Activated CD8-positive, alpha-beta memory T cell treated with anti-CD3 and anti-CD28 coated beads for 36 hours (primary cell): ENCODE measurements at regions not wholly inside any gene's neighbourhood (a gene's known extent, or its start where the extent isn't known, plus 50 kb on each side); places are given as distances from the start of the nearest gene placed in this dataset.

Experiments used
- CTCF ChIA-PET: fragments of 350-600 bp; sonication (Branson Sonifier 250); formaldehyde crosslinking; loops from one replicate; lab custom pipeline; 2021; ENCODE audit warnings: antibody characterized with exemption; lab: Charles Lee
- POLR2A ChIA-PET: fragments of 350-600 bp; sonication (Branson Sonifier 250); formaldehyde crosslinking; loops from one replicate; lab custom pipeline; 2021; ENCODE audit warnings: antibody characterized with exemption; lab: Charles Lee

DNA sequence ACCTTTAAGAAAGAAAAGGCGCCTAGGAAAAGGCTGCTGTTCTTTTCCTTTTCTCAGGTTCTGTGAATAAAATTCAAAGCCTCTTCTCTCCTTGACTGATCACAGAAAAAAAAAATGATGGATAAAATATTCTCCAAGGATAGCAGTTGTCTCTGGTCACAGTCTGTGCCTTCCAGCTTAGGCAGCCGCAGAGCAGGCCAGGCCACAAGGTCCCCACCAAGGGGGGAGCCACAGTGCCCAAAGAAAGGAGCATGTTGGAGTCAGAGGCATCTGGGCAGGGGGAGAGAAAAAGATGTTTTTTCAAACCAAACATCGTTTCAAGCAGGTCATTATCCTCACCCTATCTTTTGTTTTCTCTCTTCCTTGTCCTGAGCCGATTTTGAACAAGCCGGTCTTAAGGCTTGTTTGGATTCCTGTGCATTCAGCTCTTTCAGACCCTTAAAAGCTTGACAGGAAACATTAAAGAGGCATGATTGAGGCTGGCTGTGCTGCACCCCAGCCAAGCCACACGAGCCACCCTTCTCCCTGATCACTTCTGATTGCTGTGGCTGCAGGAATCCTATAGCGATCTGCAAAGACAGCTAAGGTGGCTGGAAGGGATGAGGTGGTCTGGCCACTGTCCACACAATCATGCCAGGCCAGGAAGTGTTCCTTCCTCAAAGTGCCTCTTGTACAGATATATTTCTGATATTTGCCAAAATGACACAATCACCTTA lies 284.6 kb upstream of the TLE4 start:
- ChIA-PET CTCF (no interaction called here), POLR2A (no interaction called here)

DNA sequence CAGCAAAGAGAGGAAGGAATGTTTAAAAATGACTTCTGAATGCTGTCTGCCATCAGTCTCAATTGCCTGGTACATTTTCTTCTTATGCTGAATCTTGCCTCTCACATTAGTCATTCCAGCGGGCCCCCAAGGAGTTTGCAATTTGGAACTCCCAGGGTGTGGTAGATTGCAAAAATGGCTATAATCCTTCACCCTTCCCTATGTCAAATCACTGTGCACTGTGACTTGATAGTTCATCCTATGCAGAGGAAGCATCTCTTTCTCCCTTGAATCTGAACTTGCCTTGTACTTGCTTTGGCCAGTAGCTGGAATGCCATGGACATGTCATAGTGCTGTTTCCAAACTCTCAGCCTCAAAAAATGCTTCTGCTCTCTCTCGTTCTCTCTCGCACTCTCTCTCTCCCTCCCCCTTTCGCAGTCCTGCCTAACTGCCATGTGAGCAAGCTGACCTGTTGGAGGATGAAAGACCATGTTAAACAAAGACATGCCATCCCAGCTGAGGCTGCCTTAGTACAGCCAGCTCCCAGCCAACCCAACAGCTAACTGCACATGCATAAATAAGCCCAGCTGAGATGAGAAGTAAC lies 284.0 kb upstream of the TLE4 start:
- ChIA-PET CTCF (no interaction called here), POLR2A (no interaction called here)

DNA sequence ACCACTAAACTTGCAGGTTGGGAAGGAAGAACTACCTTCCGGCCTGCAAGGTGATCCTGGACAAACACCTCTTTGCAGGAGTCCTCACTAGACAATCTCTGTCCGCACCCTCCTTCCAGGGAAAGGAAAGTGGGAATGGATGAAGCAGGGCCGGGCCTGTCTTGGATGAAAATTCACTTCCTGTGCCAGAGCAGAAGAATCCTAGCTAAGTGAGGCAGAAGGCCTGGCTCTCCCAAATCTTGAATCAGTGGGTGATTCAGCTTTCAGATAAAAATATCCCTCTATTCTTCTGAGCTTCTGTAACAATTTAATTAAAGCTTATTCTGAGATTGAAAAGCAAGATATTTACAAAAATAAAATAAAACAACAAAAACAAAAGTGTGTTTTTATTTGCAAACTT lies 281.9 kb upstream of the TLE4 start:
- ChIA-PET CTCF (no interaction called here), POLR2A (no interaction called here)

DNA sequence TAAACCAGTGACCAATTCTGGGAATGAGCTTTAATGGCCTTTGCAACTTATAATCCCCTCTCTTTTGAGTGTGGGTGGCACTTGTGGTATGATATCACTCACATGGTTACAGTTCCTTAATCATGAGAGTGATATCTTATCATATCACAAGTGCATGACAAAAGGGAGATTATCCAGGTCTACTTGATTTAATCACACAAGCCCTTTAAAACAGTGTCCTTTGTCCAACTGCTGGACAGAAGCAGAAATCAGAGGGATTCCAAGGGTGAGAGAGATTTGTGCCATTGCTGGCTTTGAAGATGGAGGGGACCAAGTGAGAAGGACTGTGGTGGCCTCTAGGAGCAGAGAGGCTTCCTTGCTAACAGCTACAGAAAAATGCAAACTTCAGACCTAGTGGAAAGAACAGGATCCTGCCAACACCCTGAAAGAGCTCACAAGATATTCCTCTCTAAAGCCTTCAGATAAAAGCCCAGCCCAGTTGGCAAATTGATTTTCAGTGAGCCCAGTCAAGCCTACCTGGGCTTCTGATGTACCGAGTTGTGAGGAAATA lies 279.0 kb upstream of the TLE4 start:
- CTCF ChIA-PET, result no interaction called here
- POLR2A ChIA-PET, result no interaction called here

DNA sequence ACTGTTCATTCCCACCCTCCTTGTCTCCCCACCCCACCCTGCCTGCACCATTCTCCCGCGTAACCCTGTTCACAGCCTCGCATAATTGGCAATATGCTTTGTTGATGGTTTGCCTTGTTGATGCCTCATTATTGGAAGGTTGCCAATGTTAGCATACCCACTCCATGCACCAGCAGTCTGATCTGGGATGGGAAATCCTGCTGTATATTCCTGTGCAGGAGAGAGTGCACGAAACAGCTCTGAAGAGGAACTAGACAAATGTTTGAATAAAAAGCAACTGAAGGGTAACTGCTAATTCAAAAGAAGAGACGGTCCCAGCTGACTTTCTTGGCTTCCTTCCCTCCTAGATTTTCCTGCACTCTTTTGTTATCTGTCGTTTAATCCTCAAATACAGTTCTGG lies 271.7 kb upstream of the TLE4 start:
- ChIA-PET POLR2A (no interaction called here), CTCF (no interaction called here)

DNA sequence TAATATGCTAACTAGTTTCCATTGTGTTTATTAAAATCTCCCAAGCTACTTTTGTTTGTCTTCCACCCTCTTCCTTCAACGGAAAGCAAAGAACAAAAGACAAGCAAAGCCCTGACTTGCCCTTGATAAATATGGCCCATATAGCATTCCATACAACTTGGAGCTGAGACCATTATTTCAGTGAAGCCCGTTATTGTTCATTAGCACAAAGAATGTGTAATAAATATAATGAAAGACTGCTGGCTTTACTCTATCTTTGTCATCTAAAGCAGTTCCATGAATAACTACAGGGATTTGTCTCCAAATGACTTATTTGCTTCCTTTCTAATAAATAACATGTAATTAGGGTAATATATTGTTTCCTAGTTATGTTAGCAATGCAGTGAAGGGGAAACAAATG lies 270.7 kb upstream of the TLE4 start:
- CTCF ChIA-PET, result no interaction called here
- POLR2A ChIA-PET, result no interaction called here

DNA sequence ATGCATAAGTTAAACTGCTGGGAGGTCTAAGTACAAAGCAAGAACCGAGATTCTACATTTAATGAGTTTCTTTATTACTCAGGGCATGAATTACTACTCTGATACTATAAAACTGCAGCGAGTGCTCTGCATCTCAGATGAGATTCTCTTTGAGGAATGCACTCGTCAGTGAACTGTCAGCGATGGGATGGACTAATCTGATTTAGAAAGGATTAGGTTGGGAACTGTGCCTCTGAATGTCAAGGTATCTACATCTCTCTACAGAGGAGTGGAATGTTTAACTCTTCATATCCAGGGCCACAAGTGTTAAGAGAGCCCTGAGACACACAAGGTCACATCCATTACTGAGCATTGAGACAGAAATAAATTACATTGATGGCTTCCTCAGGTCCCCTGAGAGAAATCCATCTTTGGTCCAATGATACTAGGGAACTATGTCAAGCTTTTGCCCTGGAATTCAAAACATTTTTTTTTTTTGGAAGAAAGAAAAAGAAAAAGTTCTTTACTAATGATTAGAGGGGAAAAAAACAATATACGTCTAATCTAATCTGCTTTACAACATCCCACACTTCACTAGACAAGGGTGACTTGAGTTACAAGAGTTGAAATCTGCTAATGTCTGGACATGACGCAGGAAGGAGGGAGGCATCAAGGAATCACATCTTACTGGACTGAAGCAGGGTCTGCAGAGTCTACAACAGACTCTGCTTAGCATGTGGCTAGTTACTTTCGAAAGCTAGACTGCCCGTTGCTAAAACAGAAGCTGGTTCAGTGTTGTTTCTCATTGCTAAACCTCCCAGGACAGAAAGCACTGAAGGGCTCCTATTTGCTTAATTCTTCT lies 270.0 kb upstream of the TLE4 start:
- ChIA-PET CTCF (no interaction called here), POLR2A (no interaction called here)

DNA sequence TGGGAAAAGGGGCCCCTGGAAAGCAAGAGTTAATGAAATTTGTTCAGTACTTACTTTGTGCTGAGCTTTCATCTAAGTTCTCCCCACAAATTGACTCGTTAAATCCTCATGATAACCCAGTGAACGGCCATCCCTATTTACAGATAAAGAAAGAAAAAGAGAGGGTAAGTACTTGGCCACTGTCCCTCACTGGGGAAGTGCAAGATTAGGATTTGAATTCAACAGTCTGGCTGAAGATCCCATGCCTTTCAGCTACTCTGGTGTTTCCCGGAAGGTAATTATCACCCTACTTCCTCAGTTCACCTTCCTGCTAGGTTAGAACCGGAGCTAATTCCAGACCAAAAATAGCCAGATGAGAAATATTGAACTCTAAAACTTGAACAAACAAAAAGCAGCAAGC lies 269.2 kb upstream of the TLE4 start:
- ChIA-PET CTCF (no interaction called here), POLR2A (no interaction called here)

DNA sequence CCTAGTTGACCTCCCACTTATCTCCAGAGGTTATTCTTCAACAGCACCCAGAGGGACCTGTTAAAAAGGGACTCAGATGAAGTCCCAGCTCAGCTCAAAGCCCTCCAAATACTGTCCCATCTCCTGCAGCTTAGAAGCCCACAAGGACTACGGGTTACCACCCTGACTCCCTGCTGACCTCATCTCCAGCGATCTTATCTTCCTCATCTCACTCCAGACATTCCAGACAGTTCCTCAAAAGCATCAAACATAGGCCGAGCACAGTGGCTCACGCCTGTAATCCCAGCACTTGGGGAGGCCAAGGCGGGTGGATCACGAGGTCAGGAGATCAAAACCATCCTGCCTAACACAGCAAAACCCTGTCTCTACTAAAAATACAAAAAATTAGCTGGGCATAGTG lies 263.8 kb upstream of the TLE4 start:
- ChIA-PET CTCF (no interaction called here), POLR2A (no interaction called here)

DNA sequence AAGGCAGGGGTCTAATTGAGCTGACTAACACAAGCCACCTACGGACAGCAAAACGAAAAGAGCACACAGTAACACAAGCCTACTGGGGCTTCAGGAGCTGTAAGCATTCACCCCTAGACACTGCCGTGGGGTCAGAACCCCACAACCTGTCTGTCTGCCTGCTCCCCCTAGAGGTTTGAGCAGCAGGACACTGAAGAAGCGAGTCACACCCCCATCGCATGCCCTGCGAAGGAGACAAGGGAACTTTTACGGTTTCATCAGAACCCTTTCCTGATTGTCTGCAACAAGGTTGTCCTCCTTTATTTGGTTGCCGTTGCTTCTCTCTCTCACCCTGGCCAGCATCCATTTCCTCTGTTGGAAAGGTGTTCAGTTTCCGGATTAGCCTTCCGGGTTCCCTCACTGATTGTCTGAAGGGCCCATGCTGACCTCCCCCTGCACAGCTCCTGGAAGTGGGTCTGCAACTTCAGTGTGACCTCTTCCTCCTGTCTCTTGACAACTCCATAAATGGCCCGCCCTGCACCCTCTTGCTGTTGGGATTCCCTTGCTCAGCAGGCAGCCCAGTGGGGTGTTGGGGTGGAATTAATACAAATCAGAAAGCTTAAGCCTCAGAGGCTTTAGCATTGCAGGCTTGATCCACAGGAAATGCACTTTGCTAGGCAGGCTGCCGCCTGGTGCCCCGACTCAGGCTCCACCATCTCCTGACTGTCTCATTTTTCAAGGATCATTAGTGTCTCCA lies 258.9 kb upstream of the TLE4 start:
- ChIA-PET CTCF (no interaction called here), POLR2A (no interaction called here)

DNA sequence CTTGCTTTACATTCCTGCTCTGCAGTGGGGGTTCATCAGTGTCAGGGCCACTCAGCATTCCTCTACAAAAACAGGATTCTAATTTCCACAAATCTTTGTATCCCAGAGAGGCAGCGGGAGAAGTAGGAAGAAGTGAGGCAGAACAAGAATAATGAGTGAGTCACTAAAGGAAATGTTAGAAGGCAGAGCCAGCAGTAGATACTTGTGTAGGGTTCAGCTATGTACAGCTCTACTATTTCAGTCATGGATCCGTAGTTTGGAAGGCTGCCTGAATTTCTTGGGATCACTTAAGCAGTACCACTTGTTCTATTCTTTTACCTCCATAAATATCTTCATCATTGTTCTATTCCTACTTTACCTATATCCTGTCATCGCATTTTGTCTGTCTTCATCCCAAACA lies 246.3 kb upstream of the TLE4 start:
- CTCF ChIA-PET, result no interaction called here
- POLR2A ChIA-PET, result no interaction called here

DNA sequence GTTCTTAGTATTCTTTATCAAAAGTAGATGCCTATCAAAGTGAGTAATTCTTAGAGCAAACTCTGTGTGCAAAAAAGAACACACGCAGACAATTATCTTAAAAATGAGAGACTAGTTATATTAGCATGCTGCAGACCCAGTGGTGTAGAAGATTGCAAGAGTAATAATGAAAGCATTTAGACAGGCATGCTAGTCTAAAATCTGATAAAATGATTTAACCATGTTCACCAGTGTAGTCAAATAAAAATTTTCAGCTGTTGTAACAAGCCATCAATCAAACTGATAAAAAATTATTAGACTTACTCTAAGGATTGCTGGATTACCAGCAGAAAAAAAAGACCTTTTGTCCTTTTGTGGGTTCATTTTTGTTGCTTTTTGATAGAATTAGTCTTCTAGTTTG lies 241.9 kb upstream of the TLE4 start:
- ChIA-PET CTCF (no interaction called here), POLR2A (no interaction called here)

DNA sequence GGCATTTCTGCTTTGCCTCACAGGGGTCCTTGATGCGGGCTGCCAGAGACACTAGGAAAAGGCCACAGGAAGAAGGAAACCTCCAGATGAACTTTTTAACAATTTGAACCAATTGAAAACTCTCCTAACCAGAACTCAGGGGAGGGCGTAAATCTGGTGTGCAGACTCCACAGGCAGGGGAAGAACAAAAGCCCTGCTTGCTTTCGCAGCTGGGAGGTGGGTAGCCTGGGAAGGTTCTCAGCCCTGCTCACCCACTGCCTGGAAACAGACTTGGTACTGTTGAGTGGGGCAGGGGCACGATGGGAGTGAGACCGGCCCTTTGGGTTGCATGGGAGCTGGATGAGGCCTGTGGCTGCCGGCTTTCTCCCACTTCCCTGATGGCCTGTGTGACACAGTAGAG lies 237.8 kb upstream of the TLE4 start:
- ChIA-PET CTCF (no interaction called here), POLR2A (no interaction called here)

DNA sequence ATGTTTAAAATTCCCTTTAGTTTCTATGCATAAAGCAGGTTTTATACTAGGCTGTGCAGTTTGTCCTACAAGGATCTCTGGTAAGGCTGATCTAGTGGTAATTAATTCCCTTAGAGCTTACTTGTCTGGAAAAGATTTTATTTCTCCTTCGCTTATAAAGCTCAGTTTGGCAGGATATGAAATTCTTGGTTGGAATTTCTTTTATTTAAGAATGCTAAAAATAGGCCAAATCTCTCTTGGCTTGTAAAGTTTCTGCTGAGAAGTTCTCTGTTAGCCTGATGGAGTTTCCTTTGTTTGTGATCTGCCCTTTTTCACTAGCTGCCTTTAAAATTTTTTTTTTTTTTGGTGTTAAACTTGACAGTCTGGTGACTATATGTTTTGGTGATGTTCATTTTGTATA lies 237.1 kb upstream of the TLE4 start:
- CTCF ChIA-PET, result interaction anchor here (1.3 kb wide), 1 partner anchor 203 kb away, joined by 3 read pairs; no protein-coding TSS in a partner anchor

DNA sequence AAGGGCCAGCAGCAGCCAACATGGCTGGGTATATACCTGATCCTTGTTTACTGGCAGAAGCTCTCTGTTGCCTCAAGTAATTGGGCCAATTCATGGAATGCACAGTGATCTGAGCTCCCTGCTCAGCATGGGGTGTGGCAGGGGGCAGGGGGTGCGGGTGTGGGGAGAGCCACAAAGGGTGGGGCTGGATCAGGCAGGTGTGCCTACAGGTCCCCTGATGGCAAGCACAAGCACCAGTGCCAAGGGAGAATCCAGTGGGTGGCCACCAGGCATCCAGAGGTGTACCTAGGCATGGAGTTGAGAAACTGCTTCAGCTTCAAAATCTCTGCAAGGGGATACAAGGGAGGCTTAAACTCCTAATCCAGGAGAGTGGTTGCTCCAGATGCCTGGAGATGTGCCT lies 235.8 kb upstream of the TLE4 start:
- ChIA-PET CTCF (interaction anchor here (1.3 kb wide), 1 partner anchor 204 kb away, joined by 3 read pairs; no protein-coding TSS in a partner anchor), POLR2A (interaction anchor here (0.7 kb wide), 1 partner anchor 51 kb away, joined by 3 read pairs; no protein-coding TSS in a partner anchor)

More for the DNA sequence above, 237.1 kb upstream of the TLE4 start:
- POLR2A ChIA-PET, result no interaction called here

DNA sequence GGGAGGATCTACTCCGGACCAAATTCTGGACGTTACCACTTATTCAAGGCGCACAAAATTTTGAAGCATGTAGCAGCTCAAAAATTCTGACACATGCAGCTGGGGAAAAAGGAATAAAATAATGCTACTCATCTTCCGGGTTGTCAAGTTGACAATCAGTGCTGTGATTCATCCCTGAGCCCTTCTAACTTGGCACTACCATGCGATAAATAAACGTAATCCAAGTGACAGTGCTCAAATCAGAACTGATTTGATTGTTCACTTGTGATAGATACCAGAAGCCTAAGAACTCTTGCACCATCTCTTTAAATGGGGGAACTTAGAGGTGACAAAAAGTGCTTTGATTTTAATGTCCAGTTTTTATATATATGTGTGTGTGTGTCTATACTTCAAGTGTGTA lies 230.2 kb upstream of the TLE4 start:
- CTCF ChIA-PET, result interaction anchor here (0.6 kb wide), 1 partner anchor 771 kb away, joined by 4 read pairs; no protein-coding TSS in a partner anchor
- POLR2A ChIA-PET, result no interaction called here

DNA sequence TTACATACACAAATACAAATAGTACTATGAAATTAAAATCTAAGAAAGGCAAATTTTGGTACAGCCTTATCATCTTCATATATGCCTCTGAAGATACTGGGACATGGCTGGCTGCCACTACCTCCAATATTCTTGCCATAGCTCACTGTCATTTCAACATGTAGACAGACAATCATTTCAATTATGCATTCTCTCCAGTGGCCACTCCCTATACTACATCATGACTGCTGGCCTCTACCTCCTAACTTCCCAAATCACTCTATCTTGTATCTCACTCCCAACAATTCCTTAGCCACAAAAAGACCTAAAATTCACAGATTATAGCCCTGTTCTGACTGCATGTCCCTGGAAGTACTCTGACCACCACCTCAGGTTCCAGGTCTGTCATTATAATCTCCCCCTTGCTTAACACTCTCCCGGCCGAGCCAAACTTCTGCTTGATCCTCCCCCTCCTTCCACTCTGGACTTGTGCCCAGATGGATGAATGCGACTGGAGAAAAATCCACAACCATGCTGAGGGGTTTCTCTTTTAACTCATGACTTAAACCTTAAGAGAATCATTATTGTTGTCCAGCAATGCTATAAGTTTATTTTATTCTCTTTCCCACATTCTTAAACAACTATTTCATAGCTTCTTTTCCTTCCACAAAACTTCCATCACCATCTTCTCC lies 225.3 kb upstream of the TLE4 start:
- POLR2A ChIA-PET, result no interaction called here
- CTCF ChIA-PET, result no interaction called here

DNA sequence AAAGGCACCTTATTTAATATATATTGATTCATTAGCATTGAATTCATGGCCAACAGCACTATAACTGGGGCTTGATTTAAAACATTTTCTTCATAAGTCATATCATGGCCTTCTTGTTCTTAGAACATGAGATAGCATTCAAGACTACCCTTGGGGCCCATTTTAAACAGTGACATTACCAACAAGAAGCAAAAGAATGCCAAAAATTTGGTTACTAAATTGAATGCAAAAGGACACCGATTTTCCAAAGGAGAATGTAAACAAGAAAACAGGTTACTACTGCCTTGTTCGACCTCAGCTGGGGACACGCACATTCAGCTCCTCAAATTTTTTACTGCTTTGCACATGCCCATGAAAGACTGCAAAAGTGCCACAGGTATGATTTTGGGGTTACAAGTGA lies 219.4 kb upstream of the TLE4 start:
- CTCF ChIA-PET, result no interaction called here

DNA sequence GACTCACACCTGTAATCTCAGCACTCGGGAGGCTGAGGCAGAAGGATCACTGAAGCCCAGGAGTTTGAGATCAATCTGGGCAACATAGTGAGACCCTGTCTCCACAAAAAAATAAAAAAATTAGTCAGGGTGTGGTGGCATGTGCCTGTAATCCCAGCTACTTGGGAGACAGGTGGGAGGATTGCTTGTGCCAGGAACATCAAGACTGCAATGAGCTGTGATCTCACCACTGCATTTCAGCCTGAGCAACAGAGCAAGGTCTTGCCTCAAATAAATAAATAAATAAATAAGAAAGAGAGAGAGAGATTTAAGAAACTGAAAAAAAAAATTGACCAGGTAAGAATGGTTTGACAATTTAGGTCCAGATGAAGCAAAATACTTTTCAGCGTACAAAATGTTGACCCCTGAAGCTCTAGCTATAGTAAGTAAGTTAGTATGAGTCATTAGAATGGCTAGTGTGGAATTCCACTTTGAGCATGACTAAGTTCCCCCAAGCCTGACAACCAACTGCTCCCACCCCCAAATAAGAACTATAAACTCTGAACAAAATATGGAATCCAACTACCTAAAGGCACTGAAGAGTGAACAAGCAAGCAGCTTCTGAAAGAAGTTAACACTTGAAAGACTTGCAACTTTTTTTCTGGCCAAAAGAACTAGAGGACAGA lies 217.8 kb upstream of the TLE4 start:
- POLR2A ChIA-PET, result no interaction called here

More for the DNA sequence above, 219.4 kb upstream of the TLE4 start:
- POLR2A ChIA-PET, result no interaction called here

More for the DNA sequence above, 217.8 kb upstream of the TLE4 start:
- CTCF ChIA-PET, result no interaction called here
